Tibial nerve (tissue), 3 donors: ENCODE measurements at regions not wholly inside any gene's neighbourhood (a gene's known extent, or its start where the extent isn't known, plus 50 kb on each side); places are given as distances from the start of the nearest gene placed in this dataset.
"Not testable (repeated sequence)": the region's sequence is repeated elsewhere in the genome, so short reads cannot be mapped to it uniquely, and the experiment has no call there.

ENCODE experiments used
- POLR2A ChIP-seq, 2 donors: fragments of 450-650 bp; IDR thresholded peaks; one replicate each; pipeline ENCODE4 v1.6.1; 2017; ENCODE audit warnings: antibody characterized with exemption in 2 of 2, mild to moderate bottlenecking in 2 of 2, moderate library complexity in 2 of 2
- TF ChIP-seq, protein P1 (sequence below), 5 experiments: fragments of 200-600 bp in 3 of 5; fragments of 450-650 bp in 2 of 5; sonication (generic) in 3 of 5; IDR thresholded peaks; one replicate each; pipeline ENCODE4 v1.5.1; 2016 to 2019; ENCODE audit warnings: antibody characterized with exemption in 5 of 5, mild to moderate bottlenecking in 3 of 5, moderate library complexity in 2 of 5

DNA sequence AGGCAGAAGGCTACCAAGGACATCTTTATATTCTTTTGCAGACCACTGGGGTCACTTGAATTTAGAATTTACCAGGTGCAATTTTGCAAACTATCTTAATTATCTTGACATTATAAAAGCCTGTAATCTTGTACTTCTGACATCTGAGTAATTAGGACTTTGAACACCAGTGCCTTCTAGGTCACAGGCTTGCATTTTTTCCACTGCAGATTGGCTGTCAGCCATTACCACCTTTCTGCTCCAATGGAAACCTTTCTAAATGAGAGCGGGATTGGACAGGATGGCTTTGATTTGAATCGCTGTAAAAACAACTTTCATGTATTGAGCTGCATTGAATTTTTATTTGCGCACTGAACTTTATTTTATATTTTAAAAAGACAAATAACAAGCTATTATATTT is 893.3 kb upstream of the TPTE start:
- TF ChIP-seq, protein P1, sequence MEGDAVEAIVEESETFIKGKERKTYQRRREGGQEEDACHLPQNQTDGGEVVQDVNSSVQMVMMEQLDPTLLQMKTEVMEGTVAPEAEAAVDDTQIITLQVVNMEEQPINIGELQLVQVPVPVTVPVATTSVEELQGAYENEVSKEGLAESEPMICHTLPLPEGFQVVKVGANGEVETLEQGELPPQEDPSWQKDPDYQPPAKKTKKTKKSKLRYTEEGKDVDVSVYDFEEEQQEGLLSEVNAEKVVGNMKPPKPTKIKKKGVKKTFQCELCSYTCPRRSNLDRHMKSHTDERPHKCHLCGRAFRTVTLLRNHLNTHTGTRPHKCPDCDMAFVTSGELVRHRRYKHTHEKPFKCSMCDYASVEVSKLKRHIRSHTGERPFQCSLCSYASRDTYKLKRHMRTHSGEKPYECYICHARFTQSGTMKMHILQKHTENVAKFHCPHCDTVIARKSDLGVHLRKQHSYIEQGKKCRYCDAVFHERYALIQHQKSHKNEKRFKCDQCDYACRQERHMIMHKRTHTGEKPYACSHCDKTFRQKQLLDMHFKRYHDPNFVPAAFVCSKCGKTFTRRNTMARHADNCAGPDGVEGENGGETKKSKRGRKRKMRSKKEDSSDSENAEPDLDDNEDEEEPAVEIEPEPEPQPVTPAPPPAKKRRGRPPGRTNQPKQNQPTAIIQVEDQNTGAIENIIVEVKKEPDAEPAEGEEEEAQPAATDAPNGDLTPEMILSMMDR (IDR thresholded peaks at IDR 0.05) = not testable (repeated sequence)
- not testable (repeated sequence) for TF ChIP-seq POLR2A (IDR thresholded peaks at IDR 0.05)
